ENCODE measurements at regions not wholly inside any gene's neighbourhood (a gene's known extent, or its start where the extent isn't known, plus 50 kb on each side); places are given as distances from the start of the nearest gene placed in this dataset.

- no peaks in the 10 kb centered on the region for H3K4me1 Mint-ChIP-seq (ENCODE audit: low read depth)
- H3K4me3 Mint-ChIP-seq: no peak overlapping the region
- intact Hi-C loops (cut with micrococcal nuclease): no loop called here
- no peak for ATAC-seq
- CTCF ChIA-PET: no interaction called here
- DNase-seq: no peak
- TF ChIP-seq CTCF (IDR thresholded peaks at IDR 0.05): no peak
- H3K27me3 Mint-ChIP-seq: peaks cover 8% of the 10 kb centered on the region
- POLR2A ChIA-PET: no interaction called here
- no peak overlapping the region for H3K27ac Mint-ChIP-seq
- peaks cover 2% of the 10 kb centered on the region for H3K36me3 Mint-ChIP-seq (ENCODE audit: low read depth)
- peaks cover 13% of the 10 kb centered on the region for H3K9me3 Mint-ChIP-seq
Measured at GRCh38 chr7:41861642-41862041, 158.8 kb upstream of the INHBA start.

GRCh38 chr7:41858201-41858600, 155.3 kb upstream of the INHBA start:
- DNase-seq: no peak
- ChIA-PET CTCF (no interaction called here), POLR2A (interaction anchor here (0.9 kb wide), 1 partner anchor 8 kb away, joined by 3 read pairs; no protein-coding TSS in a partner anchor)
- Mint-ChIP-seq H3K4me3 (no peak overlapping the region), H3K4me1 (ENCODE audit: low read depth) (peaks cover 7% of the 10 kb centered on the region), H3K27ac (no peak overlapping the region), H3K9me3 (no peaks in the 10 kb centered on the region), H3K27me3 (no peaks in the 10 kb centered on the region), H3K36me3 (ENCODE audit: low read depth) (no peaks in the 10 kb centered on the region)
- intact Hi-C loops (cut with micrococcal nuclease): no loop called here
- TF ChIP-seq CTCF (IDR thresholded peaks at IDR 0.05): no peak
- no peak for ATAC-seq

- ATAC-seq (no peak), DNase-seq (no peak)
- ChIA-PET CTCF (interaction anchor here (0.8 to 1.5 kb wide), 2 partner anchors 85 to 87 kb away, joined by 3 to 5 read pairs; no protein-coding TSS in a partner anchor), POLR2A (no interaction called here)
- Mint-ChIP-seq H3K4me3 (no peak overlapping the region), H3K36me3 (ENCODE audit: low read depth) (no peaks in the 10 kb centered on the region), H3K9me3 (no peaks in the 10 kb centered on the region), H3K27ac (no peak overlapping the region), H3K27me3 (peaks cover 2% of the 10 kb centered on the region), H3K4me1 (ENCODE audit: low read depth) (peaks cover 7% of the 10 kb centered on the region)
- intact Hi-C loops (cut with micrococcal nuclease): no loop called here
- no peak for TF ChIP-seq CTCF (IDR thresholded peaks at IDR 0.05)
Measured at GRCh38 chr7:41855798-41856197, 152.9 kb upstream of the INHBA start.

GRCh38 chr7:41847606-41848005, 144.7 kb upstream of the INHBA start:
- TF ChIP-seq CTCF (IDR thresholded peaks at IDR 0.05): no peak
- ChIA-PET POLR2A (no interaction called here), CTCF (no interaction called here)
- H3K4me1 Mint-ChIP-seq (ENCODE audit: low read depth): peaks cover 14% of the 10 kb centered on the region
- DNase-seq (no peak), ATAC-seq (no peak)
- no peak overlapping the region for H3K27ac Mint-ChIP-seq
- H3K4me3 Mint-ChIP-seq: no peak overlapping the region
- peaks cover 9% of the 10 kb centered on the region for H3K9me3 Mint-ChIP-seq
- intact Hi-C loops (cut with micrococcal nuclease): no loop called here
- H3K36me3 Mint-ChIP-seq (ENCODE audit: low read depth): peaks cover 5% of the 10 kb centered on the region
- H3K27me3 Mint-ChIP-seq: peaks cover 2% of the 10 kb centered on the region

- CTCF ChIA-PET: no interaction called here
- no peak for TF ChIP-seq CTCF (IDR thresholded peaks at IDR 0.05)
Measured at GRCh38 chr7:41847151-41847550, 144.3 kb upstream of the INHBA start.

More at GRCh38 chr7:41847151-41847550, 144.3 kb upstream of the INHBA start:
- no peak overlapping the region for H3K27ac Mint-ChIP-seq
- ATAC-seq: no peak
- H3K4me3 Mint-ChIP-seq: no peak overlapping the region
- H3K4me1 Mint-ChIP-seq (ENCODE audit: low read depth): peaks cover 14% of the 10 kb centered on the region
- H3K9me3 Mint-ChIP-seq: peaks cover 9% of the 10 kb centered on the region
- peak; percentile 15 for DNase-seq
- H3K27me3 Mint-ChIP-seq: peaks cover 2% of the 10 kb centered on the region
- H3K36me3 Mint-ChIP-seq (ENCODE audit: low read depth): peaks cover 5% of the 10 kb centered on the region
- intact Hi-C loops (cut with micrococcal nuclease): no loop called here
- POLR2A ChIA-PET: no interaction called here

All from activated CD8-positive, alpha-beta T cell treated with anti-CD3 and anti-CD28 coated beads for 36 hours (primary cell).